SK-MEL-5 (cell line): ENCODE measurements at regions not wholly inside any gene's neighbourhood (a gene's known extent, or its start where the extent isn't known, plus 50 kb on each side); places are given as distances from the start of the nearest gene placed in this dataset.
A peak's percentile ranks its signal among the peaks of the same experiment; 100 is the strongest.

ENCODE experiments used
- DNase-seq: peaks from one replicate; pipeline ENCODE4 v3.0.0-alpha.2; 2016; ENCODE audit warnings: low read depth, low spot score
- in situ Hi-C: cut with HindIII; loops from 2 replicates; pipeline ENCODE4 v1.10.0; 2016; ENCODE audit warnings: low sequenced_read_pairs, high pct_unique_total_duplicates, low pct_unique_long_range_greater_than_20kb

DNA sequence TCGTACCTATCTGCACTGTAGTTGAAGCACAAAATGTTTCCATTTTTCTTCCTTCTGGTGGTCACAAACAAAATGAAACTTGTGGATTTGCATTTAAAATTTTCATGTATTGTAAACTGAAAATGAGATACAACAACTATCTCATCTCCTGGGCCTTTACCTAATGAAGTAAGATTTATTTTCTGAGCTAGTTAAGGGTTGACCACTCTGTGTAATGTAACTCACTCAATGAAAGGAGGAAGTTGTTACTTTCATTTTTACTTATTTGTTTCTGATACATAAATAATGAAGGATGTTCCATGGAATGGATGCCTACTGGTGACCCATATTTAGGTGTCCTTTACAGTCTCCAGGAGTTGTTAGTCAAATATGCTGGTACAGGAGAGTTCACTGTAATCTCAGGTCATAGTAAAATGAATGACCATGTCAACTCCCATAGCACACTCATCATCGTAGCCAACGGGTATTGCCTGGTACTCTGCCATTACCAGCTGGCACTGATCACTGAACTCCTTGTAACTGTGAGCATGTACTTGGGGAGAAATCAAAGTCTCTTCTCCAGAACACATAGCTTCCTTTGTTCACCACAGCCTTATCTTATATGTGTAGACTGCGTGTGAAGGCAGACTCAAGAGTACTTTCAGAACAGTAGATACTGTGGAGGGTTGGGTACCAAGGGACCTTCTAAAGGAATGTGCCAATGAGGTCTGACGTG, 474.2 kb upstream of the ROBO2 start:
- in situ Hi-C loops = no loop called here
- DNase-seq = peak; percentile 91

DNA sequence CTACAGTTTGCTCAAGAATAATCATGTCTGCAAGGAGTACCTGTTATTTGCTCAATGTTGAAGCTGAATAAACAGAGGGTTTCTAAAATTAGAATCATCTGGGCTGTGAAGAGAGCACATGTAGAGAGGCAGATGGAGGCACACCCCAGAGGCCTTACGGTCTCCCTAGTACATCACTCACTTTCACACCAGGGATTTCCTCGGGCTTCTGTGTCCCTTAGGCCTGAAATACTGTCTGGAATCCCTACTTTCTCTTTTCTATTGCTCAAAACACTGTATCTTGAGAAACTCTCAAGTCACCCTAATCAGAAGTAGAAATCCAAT, 473.7 kb upstream of the ROBO2 start:
- in situ Hi-C loops = no loop called here
- no peak for DNase-seq

DNA sequence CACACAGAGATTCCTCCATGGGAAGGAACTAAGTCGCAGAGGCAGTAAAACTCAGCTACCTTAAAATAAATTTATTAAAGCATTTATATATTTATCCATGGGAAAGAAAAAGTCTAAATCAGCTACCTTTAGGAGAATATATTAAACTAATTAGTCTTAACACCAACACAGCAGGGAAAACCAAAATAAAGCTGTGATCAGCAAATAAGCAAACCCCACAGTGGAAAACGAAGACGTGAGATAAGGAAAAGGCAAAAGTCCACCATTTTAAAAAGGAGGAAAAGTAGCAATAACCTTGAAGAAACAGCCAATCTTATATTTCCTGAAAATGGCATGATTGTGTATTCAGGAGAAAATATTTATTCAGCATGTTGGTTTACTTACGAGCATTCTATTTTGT, 473.0 kb upstream of the ROBO2 start:
- DNase-seq = no peak
- in situ Hi-C loops = no loop called here

DNA sequence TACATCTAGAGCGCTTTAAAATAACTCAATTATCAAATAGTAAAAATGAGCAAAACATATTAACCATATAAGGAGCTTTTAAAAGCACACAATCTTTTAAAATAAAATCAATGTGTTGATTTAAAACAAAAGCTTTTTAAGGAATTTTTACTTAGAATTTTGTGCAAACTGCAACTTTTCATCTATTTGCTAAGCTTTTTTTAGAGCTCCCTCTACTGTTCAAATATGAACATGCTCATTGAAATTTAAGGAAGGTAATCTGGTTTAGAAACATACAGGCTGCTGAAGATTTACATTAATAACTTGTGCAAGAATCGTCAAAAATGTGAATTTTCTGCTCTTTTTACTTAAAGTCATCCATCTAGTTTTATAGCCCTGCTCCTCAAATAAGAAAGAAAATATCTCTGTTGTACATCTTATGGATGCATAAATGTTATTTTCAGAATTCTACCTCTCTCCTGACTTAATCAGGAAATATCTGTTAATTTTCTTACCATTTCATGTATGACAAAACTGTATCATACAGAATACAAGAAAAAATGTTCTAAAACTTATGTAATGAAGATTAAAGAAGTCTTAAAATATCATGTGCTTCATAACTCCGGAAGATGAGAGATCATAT, 469.4 kb upstream of the ROBO2 start:
- peak; percentile 48 for DNase-seq
- in situ Hi-C loops = no loop called here

DNA sequence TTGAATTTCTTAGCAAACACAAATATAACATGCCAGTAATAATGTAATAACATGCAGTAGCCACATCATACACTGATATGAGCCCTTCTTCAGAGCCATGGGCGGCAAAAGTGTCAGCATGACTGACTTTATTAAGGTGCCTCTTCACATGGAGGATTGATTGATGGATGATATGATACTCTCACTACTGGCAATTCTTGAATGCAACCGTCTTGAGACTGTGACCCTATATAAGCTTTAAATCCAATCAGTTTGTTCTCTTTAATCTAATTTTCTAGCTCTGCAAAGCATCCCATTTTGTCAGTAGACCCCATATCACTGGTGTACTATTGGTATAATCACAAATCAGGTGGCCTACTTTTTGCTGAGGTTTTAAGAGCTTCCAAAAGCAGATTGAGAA, 463.7 kb upstream of the ROBO2 start:
- in situ Hi-C loops = no loop called here
- no peak for DNase-seq

DNA sequence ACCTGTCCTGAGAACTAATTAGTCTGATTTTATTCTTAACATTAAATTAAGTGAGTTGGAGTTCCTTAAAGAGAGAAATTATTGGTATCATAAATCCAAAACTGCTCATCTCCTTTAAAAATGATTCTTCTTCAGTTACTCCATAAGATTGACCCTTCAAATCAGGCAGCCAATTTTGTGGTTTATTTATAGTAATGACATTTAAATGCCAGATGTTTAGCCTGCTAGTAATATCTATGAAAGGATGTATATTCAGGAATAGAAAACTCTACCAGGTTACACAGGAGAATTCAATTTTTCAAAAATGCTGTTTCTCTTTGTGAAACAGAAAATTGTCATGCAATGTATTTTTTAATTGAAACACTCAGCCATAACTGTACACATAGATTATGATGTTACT, 457.8 kb upstream of the ROBO2 start:
- in situ Hi-C loops = no loop called here
- no peak for DNase-seq

DNA sequence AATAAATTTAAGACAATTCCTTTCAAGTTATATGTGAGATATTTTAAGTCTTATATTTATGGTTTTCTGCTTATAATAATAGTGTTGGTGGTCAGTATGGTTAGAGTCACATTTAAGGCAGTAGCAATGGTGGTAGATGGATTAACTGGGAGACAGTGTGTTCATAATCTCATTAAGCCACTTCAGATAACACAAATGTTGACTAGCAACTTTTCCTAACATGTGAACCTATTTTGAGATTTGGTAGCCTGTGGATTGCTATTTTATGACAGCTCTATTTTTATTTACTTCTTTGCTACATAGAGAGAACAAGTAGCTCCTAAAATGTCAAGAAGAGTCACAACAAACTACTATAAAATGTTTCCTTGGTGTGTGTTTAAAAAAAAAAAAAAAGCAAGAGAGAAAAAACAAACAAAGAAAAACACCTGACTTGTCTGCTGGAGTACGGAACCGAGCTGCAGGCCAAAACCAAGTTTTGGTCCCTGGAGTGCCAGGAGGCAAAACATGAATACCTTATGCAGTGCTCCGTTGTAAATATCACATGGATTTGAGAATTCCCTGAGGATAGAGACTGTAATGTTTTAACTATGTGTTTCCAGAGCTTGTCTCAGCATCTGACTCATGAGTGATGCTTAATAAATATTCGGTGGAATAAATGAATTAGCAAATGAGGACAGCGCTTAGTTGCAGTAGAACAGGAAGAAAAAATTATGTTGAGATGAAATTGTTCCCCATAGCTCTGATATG, 457.1 kb upstream of the ROBO2 start:
- DNase-seq = peak; percentile 9
- in situ Hi-C loops = no loop called here

DNA sequence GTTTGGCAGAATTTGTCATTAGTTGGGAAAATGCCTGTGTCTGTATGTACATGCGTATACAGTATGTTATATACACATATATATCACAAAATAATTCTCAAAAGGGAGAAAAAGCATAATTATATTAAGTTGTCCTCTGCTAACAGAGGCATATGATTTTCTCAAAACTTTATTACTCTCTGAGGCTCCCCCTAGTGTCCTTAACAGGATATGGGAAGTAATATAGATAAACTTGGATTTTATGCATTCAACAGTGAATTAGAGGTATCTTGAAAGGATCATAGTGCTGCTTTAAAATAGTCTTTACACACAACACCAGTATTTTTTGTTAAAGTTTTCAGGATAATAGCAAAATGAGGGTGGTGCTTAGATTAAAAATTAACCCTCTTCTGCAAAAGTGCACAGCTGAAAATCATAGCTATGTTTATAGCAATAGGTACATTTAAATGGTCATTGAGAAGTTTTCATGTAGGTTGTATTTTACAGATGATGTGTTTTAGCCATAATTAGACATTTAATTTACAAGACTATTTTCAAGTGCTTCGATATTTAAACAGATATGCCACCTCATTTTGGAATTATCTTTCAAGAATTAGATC, 454.0 kb upstream of the ROBO2 start:
- DNase-seq = peak; percentile 57
- in situ Hi-C loops = no loop called here

DNA sequence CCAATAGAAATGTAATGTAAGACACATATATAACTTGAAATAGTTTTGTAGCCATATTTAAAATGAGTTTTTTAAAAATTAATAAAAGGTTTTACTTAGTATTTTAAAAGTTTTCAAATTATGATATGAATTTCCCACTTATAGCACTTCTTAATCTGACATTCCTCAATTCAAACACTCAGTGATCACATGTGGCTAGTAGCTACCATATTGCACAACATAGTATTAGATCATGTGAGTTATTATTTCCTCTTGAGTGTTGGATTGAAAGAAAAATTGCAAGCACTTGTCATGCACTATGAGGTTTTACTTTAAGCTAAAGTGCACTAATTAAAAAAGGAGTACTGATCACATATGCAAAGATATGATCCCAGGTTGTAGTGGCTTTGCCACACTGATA, 453.4 kb upstream of the ROBO2 start:
- in situ Hi-C loops = no loop called here
- peak; percentile 8 for DNase-seq

DNA sequence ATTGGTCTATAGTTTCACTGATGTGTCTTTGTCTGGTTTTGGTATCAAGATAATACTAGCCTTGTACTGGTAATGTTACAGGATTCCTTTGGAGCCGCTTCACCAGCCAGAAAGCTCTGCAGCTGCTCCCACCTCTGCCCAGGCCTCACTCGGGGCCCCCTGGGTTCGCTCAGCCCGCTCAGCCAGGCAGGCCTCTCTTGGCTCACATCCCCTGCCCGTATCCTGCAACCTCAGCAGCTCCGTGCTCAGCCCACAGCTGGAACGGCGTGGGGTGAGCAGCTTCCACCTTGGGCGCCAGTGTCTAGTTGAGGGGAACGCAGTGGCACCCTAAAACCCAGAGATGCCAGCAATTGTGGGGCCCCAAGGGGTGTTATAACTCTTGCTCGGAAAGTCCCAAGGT, 429.7 kb upstream of the ROBO2 start:
- DNase-seq = no peak
- in situ Hi-C loops = no loop called here

DNA sequence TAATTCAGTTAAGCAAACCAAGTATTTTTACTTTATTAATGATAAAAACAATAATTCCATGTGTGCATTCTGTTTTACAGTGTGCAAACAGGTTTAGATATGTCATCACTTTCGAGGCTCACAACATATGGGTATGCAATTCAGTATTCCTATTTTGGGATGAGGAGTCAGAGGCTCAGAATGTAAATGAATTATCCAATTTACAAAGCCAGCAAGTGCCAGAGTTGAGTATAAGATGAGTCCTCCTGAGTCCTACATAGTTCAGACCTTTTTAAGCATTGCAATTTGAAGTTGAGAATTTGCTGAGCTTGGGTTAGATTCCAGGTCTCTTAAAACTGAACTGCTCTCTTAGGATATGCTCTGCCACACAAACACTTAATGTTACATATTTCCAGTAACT, 424.2 kb upstream of the ROBO2 start:
- no peak for DNase-seq
- in situ Hi-C loops = no loop called here

DNA sequence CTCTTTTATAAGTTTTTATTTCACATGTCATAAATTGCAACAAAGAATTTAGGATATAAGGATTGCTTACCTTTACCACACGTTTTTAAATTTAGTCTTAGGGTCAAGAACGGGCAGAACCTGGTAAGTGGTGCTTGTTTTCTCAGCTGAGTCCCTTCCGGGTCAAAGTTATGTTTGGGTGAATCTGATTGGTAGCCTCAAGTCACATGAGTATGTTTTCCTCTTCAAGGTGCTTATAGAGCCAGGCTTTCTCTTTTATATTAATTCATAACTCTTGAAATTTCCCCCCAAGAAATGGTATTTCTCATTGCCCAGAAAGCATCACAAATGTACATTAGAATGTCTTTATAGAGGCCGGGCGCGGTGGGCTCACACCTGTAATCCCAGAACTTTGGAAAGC, 415.7 kb upstream of the ROBO2 start:
- in situ Hi-C loops = no loop called here
- no peak for DNase-seq

DNA sequence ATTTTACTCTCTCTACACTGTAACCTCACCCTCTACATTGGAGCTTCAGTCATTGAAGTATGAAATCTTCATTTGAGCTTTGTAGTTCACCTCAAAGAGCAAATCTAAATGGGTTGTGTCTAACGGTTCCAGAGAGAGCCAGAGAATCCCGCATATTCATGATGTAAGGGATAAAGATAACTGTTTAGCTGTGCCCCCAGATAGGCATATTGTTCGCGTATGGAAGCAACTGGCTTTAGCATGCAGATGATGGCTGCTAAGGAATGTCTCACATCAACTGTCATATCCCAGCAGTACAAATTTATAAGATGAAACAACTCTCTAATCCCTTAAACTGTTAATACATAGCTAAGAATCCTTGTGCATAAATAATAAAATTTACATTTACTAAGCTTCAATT, 412.7 kb upstream of the ROBO2 start:
- in situ Hi-C loops = no loop called here
- no peak for DNase-seq

DNA sequence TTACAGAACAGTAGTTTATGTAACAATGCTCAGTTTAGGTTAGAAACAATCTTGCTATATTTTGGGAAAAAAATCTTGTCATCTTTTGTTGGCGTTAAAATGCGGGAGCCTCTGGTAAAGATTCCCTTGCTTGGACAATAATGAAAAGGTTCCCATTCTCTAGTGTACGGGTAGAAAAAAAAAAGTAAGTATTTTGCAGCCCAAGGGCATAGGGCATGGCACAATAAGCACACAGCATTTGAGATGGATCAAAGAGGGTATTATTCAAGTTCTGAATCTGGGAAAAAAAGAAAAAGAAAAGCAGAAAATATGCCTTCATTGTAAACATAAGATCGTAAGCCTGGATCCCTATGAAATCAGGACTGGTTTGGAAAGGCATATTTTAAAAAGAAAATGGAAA, 408.6 kb upstream of the ROBO2 start:
- in situ Hi-C loops = no loop called here
- peak; percentile 90 for DNase-seq

DNA sequence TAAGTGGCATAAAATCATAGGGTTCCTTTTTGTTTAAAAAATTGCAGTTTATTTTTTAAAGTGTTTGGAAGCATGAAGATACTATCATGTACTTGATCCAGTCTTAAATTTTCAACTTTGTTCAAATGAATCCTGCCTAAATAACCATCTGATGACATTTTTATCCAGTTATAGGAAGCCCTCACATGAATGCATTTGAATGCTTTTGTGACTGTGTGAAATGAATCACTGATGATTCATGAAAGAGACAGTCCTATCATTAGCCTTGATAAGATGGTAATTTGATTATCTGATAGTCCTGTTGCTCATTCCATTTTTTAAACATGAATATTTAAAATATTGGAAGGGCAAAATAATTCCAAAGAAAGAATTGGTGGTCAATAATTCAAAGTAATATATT, 401.9 kb upstream of the ROBO2 start:
- DNase-seq = no peak
- in situ Hi-C loops = no loop called here

DNA sequence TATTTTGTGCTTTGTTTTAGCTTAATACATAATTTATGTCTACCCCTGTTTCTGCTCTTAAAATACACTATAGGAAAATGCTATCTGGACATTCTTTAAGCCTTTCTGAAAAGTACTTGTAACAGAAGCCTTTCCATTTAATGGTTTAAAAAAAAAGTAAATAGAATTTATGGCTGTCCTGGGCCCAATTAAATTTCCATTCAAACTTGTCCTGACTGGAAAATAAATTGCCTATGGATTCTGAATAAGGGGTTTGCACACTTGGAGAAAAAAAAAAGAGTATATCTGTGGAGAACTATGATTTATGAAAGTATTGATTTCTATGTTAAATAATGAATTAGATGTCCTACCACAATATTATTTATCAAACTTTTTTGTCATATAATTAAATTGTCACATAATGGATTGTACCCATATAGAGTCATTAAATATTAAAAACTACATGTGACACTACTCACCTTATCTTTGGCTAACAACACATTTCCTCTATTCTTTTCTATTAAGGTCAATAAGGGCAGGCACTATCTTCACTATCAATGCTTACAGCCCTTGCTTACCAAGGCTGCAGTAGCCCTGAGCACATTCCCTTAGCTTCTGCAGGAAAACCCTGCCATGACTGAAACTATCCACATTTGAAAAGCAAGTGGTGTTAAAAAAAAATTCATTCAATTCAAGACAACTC, 396.1 kb upstream of the ROBO2 start:
- no peak for DNase-seq
- in situ Hi-C loops = no loop called here

DNA sequence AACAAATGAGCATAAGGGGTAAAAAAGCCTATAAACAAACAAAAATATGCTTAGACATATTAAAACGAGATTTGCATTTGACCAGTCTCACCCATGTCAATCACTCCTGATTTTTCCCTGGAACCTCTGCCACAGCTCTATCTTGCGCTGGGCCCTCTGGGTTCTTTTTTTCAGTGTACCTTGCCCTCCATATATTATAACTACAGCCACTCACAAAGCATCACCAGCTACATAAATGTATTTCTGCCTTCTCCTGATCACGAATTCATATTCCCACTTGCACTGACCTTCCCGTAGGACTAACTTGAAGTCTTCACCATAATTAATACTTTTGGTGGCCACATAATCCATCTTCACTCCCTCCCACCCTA, 395.6 kb upstream of the ROBO2 start:
- in situ Hi-C loops = no loop called here
- DNase-seq = no peak

DNA sequence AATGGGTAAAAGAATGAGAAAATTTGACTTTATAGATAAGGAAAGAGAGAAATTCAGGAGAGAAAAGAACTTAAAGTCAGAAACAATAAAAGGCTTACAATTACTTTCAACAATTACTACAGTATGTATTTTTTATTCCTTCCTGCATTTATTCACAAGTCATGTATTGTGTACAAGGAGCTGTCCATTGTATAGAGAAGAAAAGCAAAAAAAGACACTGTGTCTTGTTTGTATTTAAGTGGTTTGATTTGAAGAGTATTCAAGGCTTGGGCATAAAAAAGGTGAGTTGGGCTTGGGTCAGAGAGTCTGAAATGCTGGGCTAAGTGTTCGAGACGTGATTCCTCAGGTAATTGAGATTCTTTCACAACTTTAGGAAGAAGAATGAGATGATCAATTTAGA, 394.2 kb upstream of the ROBO2 start:
- no peak for DNase-seq
- in situ Hi-C loops = no loop called here
